ENCODE measurements at regions not wholly inside any gene's neighbourhood (a gene's known extent, or its start where the extent isn't known, plus 50 kb on each side); places are given as distances from the start of the nearest gene placed in this dataset.

- Histone ChIP-seq H3K9me3 (ENCODE audit: insufficient read depth, low read length) (no peaks in the 10 kb centered on the region), H3K4me3 (ENCODE audit: low read length) (no peak overlapping the region), H3K79me2 (ENCODE audit: low read length) (no peaks in the 10 kb centered on the region), H2AFZ (ENCODE audit: low read depth, low read length) (no peak overlapping the region), H3K4me1 (ENCODE audit: low read length) (peaks cover 35% of the 10 kb centered on the region), H3K36me3 (replicated peaks; ENCODE audit: low read depth, low read length) (no peaks in the 10 kb centered on the region), H3K27ac (ENCODE audit: low read length) (no peak overlapping the region), H4K20me1 (ENCODE audit: insufficient read depth, low read length) (no peaks in the 10 kb centered on the region), H3K9ac (ENCODE audit: low read length) (no peak overlapping the region), H3K27me3 (ENCODE audit: low read depth, low read length) (no peaks in the 10 kb centered on the region), H3K4me2 (ENCODE audit: low read length) (no peak overlapping the region)
- TF ChIP-seq EZH2phosphoT487 (IDR thresholded peaks at IDR 0.05; ENCODE audit: low read depth): no peak
- no peak; the same call in 1 of the 2 replicates for TF ChIP-seq CTCF (IDR thresholded peaks at IDR 0.05; ENCODE audit: low read depth, low read length)
These were observed 100.0 kb downstream of the CRYAA start for GRCh38 chr21:43268804-43269186.

DNA sequence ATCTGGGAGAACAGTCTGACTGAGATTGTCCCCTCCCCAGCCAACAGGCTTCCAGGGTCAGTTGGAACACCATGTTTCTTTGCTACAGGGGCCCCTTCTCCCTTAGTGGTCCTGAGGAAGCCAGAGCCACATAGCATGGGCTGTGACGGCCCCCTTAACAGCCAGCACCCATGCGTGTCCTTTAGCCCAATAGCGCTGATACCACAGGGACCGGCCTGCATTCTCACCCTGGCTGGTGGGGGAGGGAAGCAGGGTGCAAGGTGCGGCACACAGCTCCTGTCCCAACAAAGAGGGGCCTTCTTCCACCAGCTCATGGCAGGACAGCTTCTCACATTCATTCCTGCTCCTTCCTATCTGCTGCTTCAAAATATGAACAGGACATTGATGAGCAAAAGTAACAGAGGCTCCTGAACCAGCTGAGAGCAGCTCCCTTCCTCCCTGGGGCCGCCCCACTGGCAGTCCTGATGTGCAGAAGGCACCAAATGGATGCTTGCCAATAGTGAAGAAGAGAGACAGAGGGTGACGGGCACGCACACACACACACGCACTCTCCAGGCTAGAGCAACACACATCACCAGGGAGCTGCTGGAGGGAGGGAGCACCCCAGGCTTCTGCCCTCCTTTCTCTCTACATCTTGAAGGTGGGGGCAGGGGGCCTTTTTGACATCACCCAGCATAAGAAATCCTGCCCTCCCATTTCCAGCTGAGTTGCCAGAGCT is 99.4 kb downstream of the CRYAA start:
- Histone ChIP-seq H3K4me2 (ENCODE audit: low read length) (no peak overlapping the region), H3K27ac (ENCODE audit: low read length) (no peak overlapping the region), H3K9me3 (ENCODE audit: insufficient read depth, low read length) (no peaks in the 10 kb centered on the region), H3K9ac (ENCODE audit: low read length) (no peak overlapping the region), H3K27me3 (ENCODE audit: low read depth, low read length) (no peaks in the 10 kb centered on the region), H3K4me3 (ENCODE audit: low read length) (no peak overlapping the region), H3K4me1 (ENCODE audit: low read length) (peaks cover 30% of the 10 kb centered on the region), H3K79me2 (ENCODE audit: low read length) (no peaks in the 10 kb centered on the region), H3K36me3 (replicated peaks; ENCODE audit: low read depth, low read length) (no peaks in the 10 kb centered on the region), H4K20me1 (ENCODE audit: insufficient read depth, low read length) (no peaks in the 10 kb centered on the region), H2AFZ (ENCODE audit: low read depth, low read length) (no peak overlapping the region)
- no peak for TF ChIP-seq CTCF (IDR thresholded peaks at IDR 0.05; ENCODE audit: low read depth, low read length)
- no peak for TF ChIP-seq EZH2phosphoT487 (IDR thresholded peaks at IDR 0.05; ENCODE audit: low read depth)

DNA sequence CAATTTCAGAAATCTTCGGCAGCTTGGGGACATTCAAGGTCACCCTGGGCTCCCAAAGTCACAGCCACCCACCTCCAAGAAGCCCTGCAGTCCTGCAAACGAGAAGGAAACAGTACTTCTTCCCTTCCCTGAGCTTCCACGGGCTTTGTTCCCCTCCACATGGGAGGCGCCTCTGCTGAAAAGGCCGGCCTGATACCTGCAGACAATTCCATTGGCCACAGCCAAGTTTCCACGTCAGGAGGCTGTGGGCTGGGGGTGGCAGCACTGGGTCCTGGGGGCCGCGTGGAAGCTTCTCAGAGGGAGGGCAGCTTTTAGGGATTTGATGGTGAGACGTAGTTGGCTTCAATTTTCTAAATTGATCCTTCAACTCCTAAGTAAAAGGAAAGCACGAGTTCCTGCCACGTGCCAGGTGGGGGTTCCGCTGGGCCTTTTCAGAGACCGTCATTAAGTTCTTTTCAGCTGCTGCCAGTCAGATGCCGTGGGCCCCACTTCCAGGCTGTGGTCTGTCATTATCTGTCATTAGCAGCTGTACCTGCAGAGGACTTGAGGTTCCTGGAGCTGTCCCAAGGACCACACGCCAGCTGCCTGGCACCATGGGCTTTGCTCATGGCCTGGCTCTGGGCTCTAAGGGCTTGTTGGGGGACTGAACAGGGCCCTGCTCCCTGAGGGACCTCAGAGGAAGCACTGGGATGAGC is 98.7 kb downstream of the CRYAA start:
- H3K27ac ChIP-seq (ENCODE audit: low read length): no peak overlapping the region

More for the DNA sequence above, 98.7 kb downstream of the CRYAA start:
- H4K20me1 ChIP-seq (ENCODE audit: insufficient read depth, low read length): no peaks in the 10 kb centered on the region
- no peak overlapping the region for H3K9ac ChIP-seq (ENCODE audit: low read length)
- no peaks in the 10 kb centered on the region for H3K27me3 ChIP-seq (ENCODE audit: low read depth, low read length)
- H3K4me1 ChIP-seq (ENCODE audit: low read length): peaks cover 27% of the 10 kb centered on the region
- H3K4me2 ChIP-seq (ENCODE audit: low read length): no peak overlapping the region
- H3K36me3 ChIP-seq (replicated peaks; ENCODE audit: low read depth, low read length): no peaks in the 10 kb centered on the region
- H3K4me3 ChIP-seq (ENCODE audit: low read length): no peak overlapping the region
- no peaks in the 10 kb centered on the region for H3K79me2 ChIP-seq (ENCODE audit: low read length)
- H3K9me3 ChIP-seq (ENCODE audit: insufficient read depth, low read length): no peaks in the 10 kb centered on the region
- TF ChIP-seq CTCF (IDR thresholded peaks at IDR 0.05; ENCODE audit: low read depth, low read length) (no peak), EZH2phosphoT487 (IDR thresholded peaks at IDR 0.05; ENCODE audit: low read depth) (no peak)
- no peak overlapping the region for H2AFZ ChIP-seq (ENCODE audit: low read depth, low read length)
